ENCODE measurements at regions not wholly inside any gene's neighbourhood (a gene's known extent, or its start where the extent isn't known, plus 50 kb on each side); places are given as distances from the start of the nearest gene placed in this dataset.
"Not testable (repeated sequence)": the region's sequence is repeated elsewhere in the genome, so short reads cannot be mapped to it uniquely, and the experiment has no call there.

GRCh38 chr1:866631-867299 lies 57.0 kb upstream of the SAMD11 start:
- not testable (repeated sequence) for H3K4me3 Mint-ChIP-seq, H3K27ac Mint-ChIP-seq, H3K36me3 Mint-ChIP-seq

GRCh38 chr1:867550-867949 lies 56.2 kb upstream of the SAMD11 start:
- H3K4me1 Mint-ChIP-seq, H3K27ac Mint-ChIP-seq, H3K4me3 Mint-ChIP-seq, H3K9me3 Mint-ChIP-seq, DNase-seq, H3K36me3 Mint-ChIP-seq: not testable (repeated sequence)
- peaks cover 1 to 15% (median 5%) of the 10 kb centered on the region in 3 donors for H3K27me3 Mint-ChIP-seq (ENCODE audit: low read depth in 3 of 3)

More at GRCh38 chr1:866631-867299, 57.0 kb upstream of the SAMD11 start:
- H3K9me3 Mint-ChIP-seq, H3K4me1 Mint-ChIP-seq, DNase-seq: not testable (repeated sequence)
- peaks cover 2 to 17% (median 5%) of the 10 kb centered on the region in 3 donors for H3K27me3 Mint-ChIP-seq (ENCODE audit: low read depth in 3 of 3)

- Mint-ChIP-seq H3K4me1 (peaks cover 3 to 4% of the 10 kb centered on the region in 2 donors), H3K27ac (no peak overlapping the region), H3K4me3 (peak overlapping the region in 3 of 5 donors; percentile 17 to 33 (median 29)), H3K36me3 (no peaks in the 10 kb centered on the region), H3K9me3 (no peaks in the 10 kb centered on the region), H3K27me3 (ENCODE audit: low read depth in 3 of 3) (peaks cover 0 to 18% (median 5%) of the 10 kb centered on the region in 3 donors)
- DNase-seq: peak; percentile 76 to 81 (median 78)
Measured at GRCh38 chr1:869499-870244, 54.1 kb upstream of the SAMD11 start.
